ENCODE measurements at regions not wholly inside any gene's neighbourhood (a gene's known extent, or its start where the extent isn't known, plus 50 kb on each side); places are given as distances from the start of the nearest gene placed in this dataset.

- no peak overlapping the region for H3K4me3 ChIP-seq (replicated peaks; ENCODE audit: low read depth, low read length)
- TF ChIP-seq CTCF (IDR thresholded peaks at IDR 0.05; ENCODE audit: low read depth, low read length, missing control alignments), result no peak
- DNase-seq (ENCODE audit: extremely low read depth, low read depth), result no peak
Observed at GRCh38 chr3:145620002-145620401, 541.0 kb downstream of the PLOD2 start.

- DNase-seq (ENCODE audit: extremely low read depth, low read depth), result no peak
- H3K4me3 ChIP-seq (replicated peaks; ENCODE audit: low read depth, low read length), result no peak overlapping the region
- TF ChIP-seq CTCF (IDR thresholded peaks at IDR 0.05; ENCODE audit: low read depth, low read length, missing control alignments), result no peak
Observed at GRCh38 chr3:145620486-145620885, 540.5 kb downstream of the PLOD2 start.

GRCh38 chr3:145623349-145623748, 537.6 kb downstream of the PLOD2 start:
- no peak for DNase-seq (ENCODE audit: extremely low read depth, low read depth)
- no peak overlapping the region for H3K4me3 ChIP-seq (replicated peaks; ENCODE audit: low read depth, low read length)
- no peak for TF ChIP-seq CTCF (IDR thresholded peaks at IDR 0.05; ENCODE audit: low read depth, low read length, missing control alignments)

GRCh38 chr3:145628211-145628610, 532.8 kb downstream of the PLOD2 start:
- no peak for TF ChIP-seq CTCF (IDR thresholded peaks at IDR 0.05; ENCODE audit: low read depth, low read length, missing control alignments)
- no peak for DNase-seq (ENCODE audit: extremely low read depth, low read depth)
- no peak overlapping the region for H3K4me3 ChIP-seq (replicated peaks; ENCODE audit: low read depth, low read length)

GRCh38 chr3:145637105-145637504, 523.9 kb downstream of the PLOD2 start:
- no peak overlapping the region for H3K4me3 ChIP-seq (replicated peaks; ENCODE audit: low read depth, low read length)
- no peak for TF ChIP-seq CTCF (IDR thresholded peaks at IDR 0.05; ENCODE audit: low read depth, low read length, missing control alignments)
- no peak for DNase-seq (ENCODE audit: extremely low read depth, low read depth)

- DNase-seq (ENCODE audit: extremely low read depth, low read depth), result no peak
- H3K4me3 ChIP-seq (replicated peaks; ENCODE audit: low read depth, low read length), result no peak overlapping the region
- no peak for TF ChIP-seq CTCF (IDR thresholded peaks at IDR 0.05; ENCODE audit: low read depth, low read length, missing control alignments)
Observed at GRCh38 chr3:145639003-145639606, 521.9 kb downstream of the PLOD2 start.

GRCh38 chr3:145639875-145640274, 521.1 kb downstream of the PLOD2 start:
- DNase-seq (ENCODE audit: extremely low read depth, low read depth), result no peak
- TF ChIP-seq CTCF (IDR thresholded peaks at IDR 0.05; ENCODE audit: low read depth, low read length, missing control alignments), result no peak
- no peak overlapping the region for H3K4me3 ChIP-seq (replicated peaks; ENCODE audit: low read depth, low read length)
